ENCODE measurements at regions not wholly inside any gene's neighbourhood (a gene's known extent, or its start where the extent isn't known, plus 50 kb on each side); places are given as distances from the start of the nearest gene placed in this dataset.

DNA sequence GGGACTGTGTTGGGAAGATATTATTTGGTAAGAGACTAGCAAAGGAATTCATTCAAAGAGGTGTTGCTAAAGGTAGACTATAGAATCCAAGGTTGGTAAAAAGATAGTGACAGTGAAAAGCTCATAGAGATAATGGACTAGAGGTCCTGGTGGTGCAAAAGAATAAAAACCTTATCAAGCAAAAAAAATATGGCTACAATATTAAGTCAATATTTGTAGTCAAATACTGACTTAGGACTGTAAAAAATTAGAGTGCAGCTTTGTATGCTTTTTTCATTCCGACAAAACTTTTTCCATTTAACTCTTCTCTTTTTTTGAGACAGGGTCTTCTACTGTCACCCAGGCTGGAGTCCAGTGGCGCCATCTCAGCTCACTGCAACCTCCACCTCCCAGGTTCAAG is 444.0 kb upstream of the AGTR1 start:
- TF ChIP-seq CTCF (IDR thresholded peaks at IDR 0.05; ENCODE audit: insufficient read depth, low read length) (no peak), POLR2AphosphoS5 (IDR thresholded peaks at IDR 0.05; ENCODE audit: low read depth) (no peak), GABPA (IDR thresholded peaks at IDR 0.05; ENCODE audit: low read depth) (no peak), SPI1 (IDR thresholded peaks at IDR 0.05; ENCODE audit: borderline replicate concordance, low read depth) (no peak)
- TF ChIP-seq, protein P1, sequence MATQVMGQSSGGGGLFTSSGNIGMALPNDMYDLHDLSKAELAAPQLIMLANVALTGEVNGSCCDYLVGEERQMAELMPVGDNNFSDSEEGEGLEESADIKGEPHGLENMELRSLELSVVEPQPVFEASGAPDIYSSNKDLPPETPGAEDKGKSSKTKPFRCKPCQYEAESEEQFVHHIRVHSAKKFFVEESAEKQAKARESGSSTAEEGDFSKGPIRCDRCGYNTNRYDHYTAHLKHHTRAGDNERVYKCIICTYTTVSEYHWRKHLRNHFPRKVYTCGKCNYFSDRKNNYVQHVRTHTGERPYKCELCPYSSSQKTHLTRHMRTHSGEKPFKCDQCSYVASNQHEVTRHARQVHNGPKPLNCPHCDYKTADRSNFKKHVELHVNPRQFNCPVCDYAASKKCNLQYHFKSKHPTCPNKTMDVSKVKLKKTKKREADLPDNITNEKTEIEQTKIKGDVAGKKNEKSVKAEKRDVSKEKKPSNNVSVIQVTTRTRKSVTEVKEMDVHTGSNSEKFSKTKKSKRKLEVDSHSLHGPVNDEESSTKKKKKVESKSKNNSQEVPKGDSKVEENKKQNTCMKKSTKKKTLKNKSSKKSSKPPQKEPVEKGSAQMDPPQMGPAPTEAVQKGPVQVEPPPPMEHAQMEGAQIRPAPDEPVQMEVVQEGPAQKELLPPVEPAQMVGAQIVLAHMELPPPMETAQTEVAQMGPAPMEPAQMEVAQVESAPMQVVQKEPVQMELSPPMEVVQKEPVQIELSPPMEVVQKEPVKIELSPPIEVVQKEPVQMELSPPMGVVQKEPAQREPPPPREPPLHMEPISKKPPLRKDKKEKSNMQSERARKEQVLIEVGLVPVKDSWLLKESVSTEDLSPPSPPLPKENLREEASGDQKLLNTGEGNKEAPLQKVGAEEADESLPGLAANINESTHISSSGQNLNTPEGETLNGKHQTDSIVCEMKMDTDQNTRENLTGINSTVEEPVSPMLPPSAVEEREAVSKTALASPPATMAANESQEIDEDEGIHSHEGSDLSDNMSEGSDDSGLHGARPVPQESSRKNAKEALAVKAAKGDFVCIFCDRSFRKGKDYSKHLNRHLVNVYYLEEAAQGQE (IDR thresholded peaks at IDR 0.05; ENCODE audit: insufficient replicate concordance, low read depth), result no peak

Measured in HL-60 (cell line).